ENCODE measurements at regions not wholly inside any gene's neighbourhood (a gene's known extent, or its start where the extent isn't known, plus 50 kb on each side); places are given as distances from the start of the nearest gene placed in this dataset.

- TF ChIP-seq POLR2AphosphoS5 (IDR thresholded peaks at IDR 0.05), result no peak
- no peak for TF ChIP-seq CTCF (IDR thresholded peaks at IDR 0.05)
- TF ChIP-seq EP300 (IDR thresholded peaks at IDR 0.05), result no peak
- no peak for TF ChIP-seq POLR2A (IDR thresholded peaks at IDR 0.05)
- no peaks in the 10 kb centered on the region for H3K27me3 ChIP-seq
- no peaks in the 10 kb centered on the region for H3K36me3 ChIP-seq
- H3K4me1 ChIP-seq, result no peaks in the 10 kb centered on the region
- no peaks in the 10 kb centered on the region for H3K9me3 ChIP-seq
- no peak overlapping the region for H3K4me3 ChIP-seq
- WGBS, result 70% methylated on average over 9 of the region's 9 CpGs
- H3K27ac ChIP-seq, result no peak overlapping the region
- no peak for DNase-seq (ENCODE audit: low spot score in 2 of 2)
These were observed 634.5 kb downstream of the LIG4 start for GRCh38 chr13:107580741-107581412.

- 34% methylated on average over 1 of the region's 1 CpG for WGBS
- H3K27ac ChIP-seq, result no peak overlapping the region
- H3K27me3 ChIP-seq, result no peaks in the 10 kb centered on the region
- no peak overlapping the region for H3K4me3 ChIP-seq
- TF ChIP-seq POLR2AphosphoS5 (IDR thresholded peaks at IDR 0.05), result no peak
- TF ChIP-seq CTCF (IDR thresholded peaks at IDR 0.05), result no peak
- no peak for TF ChIP-seq POLR2A (IDR thresholded peaks at IDR 0.05)
- TF ChIP-seq EP300 (IDR thresholded peaks at IDR 0.05), result no peak
- H3K36me3 ChIP-seq, result no peaks in the 10 kb centered on the region
- DNase-seq (ENCODE audit: low spot score in 2 of 2), result no peak
- H3K4me1 ChIP-seq, result no peaks in the 10 kb centered on the region
- H3K9me3 ChIP-seq, result no peaks in the 10 kb centered on the region
These were observed 638.9 kb downstream of the LIG4 start for GRCh38 chr13:107576430-107576829.

GRCh38 chr13:107574517-107575210, 640.7 kb downstream of the LIG4 start:
- DNase-seq (ENCODE audit: low spot score in 2 of 2), result no peak

GRCh38 chr13:107573184-107573583, 642.2 kb downstream of the LIG4 start:
- TF ChIP-seq EP300 (IDR thresholded peaks at IDR 0.05) (no peak), POLR2AphosphoS5 (IDR thresholded peaks at IDR 0.05) (no peak), POLR2A (IDR thresholded peaks at IDR 0.05) (no peak), CTCF (IDR thresholded peaks at IDR 0.05) (no peak)
- no peak overlapping the region for H3K27ac ChIP-seq
- 27% methylated on average over 1 of the region's 1 CpG for WGBS
- no peaks in the 10 kb centered on the region for H3K9me3 ChIP-seq
- no peaks in the 10 kb centered on the region for H3K36me3 ChIP-seq
- no peaks in the 10 kb centered on the region for H3K27me3 ChIP-seq
- H3K4me1 ChIP-seq, result no peaks in the 10 kb centered on the region
- no peak for DNase-seq (ENCODE audit: low spot score in 2 of 2)
- no peak overlapping the region for H3K4me3 ChIP-seq

More at GRCh38 chr13:107574517-107575210, 640.7 kb downstream of the LIG4 start:
- no peak overlapping the region for H3K27ac ChIP-seq
- no peaks in the 10 kb centered on the region for H3K27me3 ChIP-seq
- 51% methylated on average over 6 of the region's 6 CpGs for WGBS
- no peaks in the 10 kb centered on the region for H3K36me3 ChIP-seq
- H3K4me3 ChIP-seq, result no peak overlapping the region
- H3K4me1 ChIP-seq, result no peaks in the 10 kb centered on the region
- no peaks in the 10 kb centered on the region for H3K9me3 ChIP-seq
- no peak for TF ChIP-seq EP300 (IDR thresholded peaks at IDR 0.05)
- TF ChIP-seq POLR2AphosphoS5 (IDR thresholded peaks at IDR 0.05), result no peak
- TF ChIP-seq POLR2A (IDR thresholded peaks at IDR 0.05), result no peak
- no peak for TF ChIP-seq CTCF (IDR thresholded peaks at IDR 0.05)

GRCh38 chr13:107572156-107572555, 643.2 kb downstream of the LIG4 start:
- no peaks in the 10 kb centered on the region for H3K27me3 ChIP-seq
- no peaks in the 10 kb centered on the region for H3K36me3 ChIP-seq
- H3K27ac ChIP-seq, result no peak overlapping the region
- DNase-seq (ENCODE audit: low spot score in 2 of 2), result no peak
- 73% methylated on average over 3 of the region's 3 CpGs for WGBS
- TF ChIP-seq EP300 (IDR thresholded peaks at IDR 0.05) (no peak), CTCF (IDR thresholded peaks at IDR 0.05) (no peak), POLR2AphosphoS5 (IDR thresholded peaks at IDR 0.05) (no peak), POLR2A (IDR thresholded peaks at IDR 0.05) (no peak)
- H3K9me3 ChIP-seq, result no peaks in the 10 kb centered on the region
- no peaks in the 10 kb centered on the region for H3K4me1 ChIP-seq
- no peak overlapping the region for H3K4me3 ChIP-seq
